HepG2 (cell line): ENCODE measurements at regions not wholly inside any gene's neighbourhood (a gene's known extent, or its start where the extent isn't known, plus 50 kb on each side); places are given as distances from the start of the nearest gene placed in this dataset.

ENCODE experiments used
- ATAC-seq: fragments of 200-7000 bp; cut with Tn5 transposase; 3 replicates; pipeline ENCODE4 v1.9.1; 2020; ENCODE audit warnings: mild to moderate bottlenecking, moderate library complexity
- BruUV-seq: library from RNA; stranded (reverse); fragments of 400-500 nt; replicated peaks from 2 replicates; lab custom pipeline; 2021; lab: Mats Ljungman, UMichigan
- CTCF ChIA-PET: fragments of 300-600 bp; formaldehyde crosslinking; extraction: SDS; loops from one replicate; lab custom pipeline; 2021; ENCODE audit warnings: low total read pairs, inconsistent platforms, low intra/inter-chr PET ratio; lab: Yijun Ruan, JAX
- POLR2A ChIA-PET: fragments of 350-600 bp; sonication (Branson Sonifier 250); formaldehyde crosslinking; loops from one replicate; lab custom pipeline; 2020; ENCODE audit warnings: antibody characterized with exemption, inconsistent platforms; lab: Yijun Ruan, JAX
- DNase-seq: peaks from one replicate; pipeline ENCODE4 v3.0.0-alpha.2; 2015; ENCODE audit warnings: low spot score
- FAIRE-seq: peaks from 3 replicates; lab custom pipeline; 2011; peaks lifted over from hg19 to GRCh38; lab: Jason Lieb, UNC
- H2AFZ ChIP-seq: one replicate; pipeline ENCODE4 v1.6.1; 2011; ENCODE audit warnings: low read length, inconsistent platforms
- H3K27ac ChIP-seq: fragments of 300-600 bp; 3 replicates; pipeline ENCODE4 v1.8.0; 2011; ENCODE audit warnings: mixed run types, mild to moderate bottlenecking, mixed read lengths, low read length, inconsistent platforms; ENCODE audit not compliant: insufficient read depth; ENCODE audit errors: extremely low read length
- H3K27me3 ChIP-seq, 2 experiments: fragments of 200-600 bp in 1 of 2; 2 replicates in 1 of 2; 3 replicates in 1 of 2; pipeline versions ENCODE4 v1.6.0 to v1.8.0; 2011; ENCODE audit warnings: low read length in 2 of 2, mild to moderate bottlenecking in 2 of 2, moderate library complexity in 2 of 2, inconsistent platforms in 1 of 2; ENCODE audit not compliant: insufficient read depth in 2 of 2, control insufficient read depth in 1 of 2
- H3K36me3 ChIP-seq, 2 experiments: fragments of 200-600 bp in 1 of 2; replicated peaks in 1 of 2; 2 replicates in 1 of 2; 3 replicates in 1 of 2; pipeline versions ENCODE4 v1.5.1 to v1.8.0; 2011; ENCODE audit warnings: low read length in 2 of 2, inconsistent platforms in 1 of 2; ENCODE audit not compliant: insufficient read depth in 2 of 2, control insufficient read depth in 1 of 2
- H3K4me1 ChIP-seq: 2 replicates; pipeline ENCODE4 v1.5.1; 2012; ENCODE audit warnings: low read length, inconsistent platforms; ENCODE audit not compliant: insufficient read depth
- H3K4me2 ChIP-seq: 2 replicates; pipeline ENCODE4 v1.6.0; 2011; ENCODE audit warnings: low read depth, low read length, inconsistent platforms
- H3K4me3 ChIP-seq, 3 experiments: fragments of 200-600 bp in 1 of 3; sonication (generic), shearing (Covaris generic) in 1 of 3; replicated peaks in 1 of 3; 2 replicates each; pipeline ENCODE4 v1.5.1; 2011 to 2016; ENCODE audit warnings: low read length in 3 of 3, inconsistent platforms in 2 of 3, low read depth in 2 of 3, mild to moderate bottlenecking in 2 of 3, control low read depth in 1 of 3, mixed read lengths in 1 of 3; ENCODE audit not compliant: insufficient read depth in 1 of 3
- H3K79me2 ChIP-seq: one replicate; pipeline ENCODE4 v1.6.1; 2011; ENCODE audit warnings: low read length, inconsistent platforms; ENCODE audit not compliant: insufficient read depth
- H3K9ac ChIP-seq: 2 replicates; pipeline ENCODE4 v1.6.0; 2011; ENCODE audit warnings: mild to moderate bottlenecking, low read depth, low read length, inconsistent platforms; ENCODE audit not compliant: insufficient read depth
- H3K9me3 ChIP-seq: 2 replicates; pipeline ENCODE4 v1.5.1; 2012; ENCODE audit warnings: mild to moderate bottlenecking, low read length
- H4K20me1 ChIP-seq: 2 replicates; pipeline ENCODE4 v1.6.0; 2011; ENCODE audit warnings: inconsistent platforms, mild to moderate bottlenecking, low read length, moderate library complexity; ENCODE audit not compliant: insufficient read depth
- FOXK2 ChIP-seq: fragments of 450-650 bp; IDR thresholded peaks from 2 replicates; pipeline ENCODE4 v1.6.1; 2016
- ISX ChIP-seq: sonication (generic); formaldehyde crosslinking; conservative IDR thresholded peaks from 2 replicates; pipeline ENCODE4 v1.5.0; 2020; ENCODE audit warnings: missing genetic modification reagents
- SMYD3 ChIP-seq: sonication (generic); formaldehyde crosslinking; IDR thresholded peaks from 2 replicates; pipeline ENCODE4 v1.8.1; 2023; ENCODE audit warnings: mild to moderate bottlenecking, missing genetic modification reagents
- TOE1 ChIP-seq: sonication (generic); formaldehyde crosslinking; IDR thresholded peaks from 2 replicates; pipeline ENCODE4 v1.4.0; 2020; ENCODE audit warnings: mild to moderate bottlenecking, missing genetic modification reagents
- ZNF160 ChIP-seq: sonication (generic); formaldehyde crosslinking; IDR thresholded peaks from 2 replicates; pipeline ENCODE4 v1.8.0; 2022; ENCODE audit warnings: mild to moderate bottlenecking, inconsistent platforms, missing genetic modification reagents
- ZNF460 ChIP-seq: sonication (generic); formaldehyde crosslinking; IDR thresholded peaks from 2 replicates; pipeline ENCODE4 v1.5.1; 2020; ENCODE audit warnings: missing genetic modification reagents, mild to moderate bottlenecking, borderline replicate concordance
- WGBS: methylation state at CpG from one replicate; pipeline ENCODE4 v1.1.6; 2017; ENCODE audit warnings: low lambda C conversion rate; 5-methylcytosine and 5-hydroxymethylcytosine counted together
- in situ Hi-C: cut with HindIII; loops from 2 replicates; pipeline ENCODE4 v1.10.0; 2017; ENCODE audit warnings: low pct_unique_long_range_greater_than_20kb; ENCODE audit not compliant: extremely low pct_ligation_motif_present
- intact Hi-C: fragments of 100-400 bp; cut with micrococcal nuclease; formaldehyde crosslinking; loops from one replicate; pipeline ENCODE4 v1.10.0; 2022; ENCODE audit not compliant: unreplicated experiment
- TF ChIP-seq, protein P1 (sequence below): IDR thresholded peaks from 2 replicates; pipeline ENCODE4 v1.6.1; 2016; ENCODE audit warnings: missing compliant biosample characterization, missing genetic modification reagents, borderline replicate concordance
- TF ChIP-seq, protein P2 (sequence below): sonication (generic); formaldehyde crosslinking; IDR thresholded peaks from one replicate; pipeline ENCODE4 v1.5.1; 2020; ENCODE audit warnings: mild to moderate bottlenecking, missing genetic modification reagents; ENCODE audit errors: not compliant biosample characterization
- TF ChIP-seq, protein P3 (sequence below): sonication (generic); formaldehyde crosslinking; IDR thresholded peaks from 2 replicates; pipeline ENCODE4 v1.5.1; 2020; ENCODE audit warnings: missing genetic modification reagents, mild to moderate bottlenecking, borderline replicate concordance
- TF ChIP-seq, protein P4 (sequence below): sonication (generic); formaldehyde crosslinking; IDR thresholded peaks from 2 replicates; pipeline ENCODE4 v1.8.0; 2023; ENCODE audit warnings: mild to moderate bottlenecking, missing genetic modification reagents
- TF ChIP-seq, protein P5 (sequence below): sonication (generic); formaldehyde crosslinking; IDR thresholded peaks from 2 replicates; pipeline ENCODE4 v1.5.0; 2020; ENCODE audit warnings: mild to moderate bottlenecking, missing genetic modification reagents

DNA sequence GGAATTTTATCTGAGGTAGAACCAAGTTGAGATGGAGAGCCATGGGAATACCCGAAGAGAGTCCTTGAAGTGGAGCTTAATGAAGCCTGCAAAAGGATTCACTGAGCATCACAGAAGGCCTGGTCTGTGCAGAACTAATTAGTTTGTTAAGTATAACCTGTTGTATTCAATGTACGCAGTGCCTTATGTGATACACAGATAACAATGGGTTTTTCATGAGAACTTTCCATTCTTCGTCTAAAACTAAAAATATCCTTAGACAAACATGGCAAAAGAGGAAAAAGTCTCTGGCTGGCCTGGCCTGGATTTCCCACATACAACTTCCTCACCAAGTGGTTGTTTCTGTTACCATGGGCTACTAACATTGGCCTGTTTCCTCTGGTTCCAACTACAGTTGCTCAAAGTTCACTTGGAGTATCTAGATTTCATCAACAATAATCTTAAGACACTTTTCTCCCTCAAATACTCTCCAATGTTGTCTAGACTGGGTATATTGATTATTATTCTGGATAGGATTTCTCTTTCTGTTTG is 237.6 kb upstream of the ZNF462 start:
- Histone ChIP-seq H3K9me3 (no peaks in the 10 kb centered on the region), H4K20me1 (no peaks in the 10 kb centered on the region), H3K27me3 (no peaks in the 10 kb centered on the region; a peak in 1 of 5 replicates), H3K36me3 (no peaks in the 10 kb centered on the region), H3K4me1 (no peaks in the 10 kb centered on the region), H3K27ac (no peak overlapping the region), H2AFZ (no peak overlapping the region), H3K4me2 (no peak overlapping the region), H3K9ac (no peak overlapping the region), H3K4me3 (no peak overlapping the region), H3K79me2 (no peaks in the 10 kb centered on the region)
- intact Hi-C loops = no loop called here
- in situ Hi-C loops = no loop called here
- ChIA-PET POLR2A (no interaction called here), CTCF (no interaction called here)
- BruUV-seq = no TSS peak
- ATAC-seq (no peak), FAIRE-seq (no peak), DNase-seq (no peak)
- whole genome bisulfite sequencing = 36% methylated on average over 2 of the region's 3 CpGs
- TF ChIP-seq, protein P1, sequence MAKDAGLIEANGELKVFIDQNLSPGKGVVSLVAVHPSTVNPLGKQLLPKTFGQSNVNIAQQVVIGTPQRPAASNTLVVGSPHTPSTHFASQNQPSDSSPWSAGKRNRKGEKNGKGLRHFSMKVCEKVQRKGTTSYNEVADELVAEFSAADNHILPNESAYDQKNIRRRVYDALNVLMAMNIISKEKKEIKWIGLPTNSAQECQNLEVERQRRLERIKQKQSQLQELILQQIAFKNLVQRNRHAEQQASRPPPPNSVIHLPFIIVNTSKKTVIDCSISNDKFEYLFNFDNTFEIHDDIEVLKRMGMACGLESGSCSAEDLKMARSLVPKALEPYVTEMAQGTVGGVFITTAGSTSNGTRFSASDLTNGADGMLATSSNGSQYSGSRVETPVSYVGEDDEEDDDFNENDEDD (CRISPR knock-in tag) = no peak
- TF ChIP-seq FOXK2 = no peak
- no peak for TF ChIP-seq ISX
- TF ChIP-seq, protein P2, sequence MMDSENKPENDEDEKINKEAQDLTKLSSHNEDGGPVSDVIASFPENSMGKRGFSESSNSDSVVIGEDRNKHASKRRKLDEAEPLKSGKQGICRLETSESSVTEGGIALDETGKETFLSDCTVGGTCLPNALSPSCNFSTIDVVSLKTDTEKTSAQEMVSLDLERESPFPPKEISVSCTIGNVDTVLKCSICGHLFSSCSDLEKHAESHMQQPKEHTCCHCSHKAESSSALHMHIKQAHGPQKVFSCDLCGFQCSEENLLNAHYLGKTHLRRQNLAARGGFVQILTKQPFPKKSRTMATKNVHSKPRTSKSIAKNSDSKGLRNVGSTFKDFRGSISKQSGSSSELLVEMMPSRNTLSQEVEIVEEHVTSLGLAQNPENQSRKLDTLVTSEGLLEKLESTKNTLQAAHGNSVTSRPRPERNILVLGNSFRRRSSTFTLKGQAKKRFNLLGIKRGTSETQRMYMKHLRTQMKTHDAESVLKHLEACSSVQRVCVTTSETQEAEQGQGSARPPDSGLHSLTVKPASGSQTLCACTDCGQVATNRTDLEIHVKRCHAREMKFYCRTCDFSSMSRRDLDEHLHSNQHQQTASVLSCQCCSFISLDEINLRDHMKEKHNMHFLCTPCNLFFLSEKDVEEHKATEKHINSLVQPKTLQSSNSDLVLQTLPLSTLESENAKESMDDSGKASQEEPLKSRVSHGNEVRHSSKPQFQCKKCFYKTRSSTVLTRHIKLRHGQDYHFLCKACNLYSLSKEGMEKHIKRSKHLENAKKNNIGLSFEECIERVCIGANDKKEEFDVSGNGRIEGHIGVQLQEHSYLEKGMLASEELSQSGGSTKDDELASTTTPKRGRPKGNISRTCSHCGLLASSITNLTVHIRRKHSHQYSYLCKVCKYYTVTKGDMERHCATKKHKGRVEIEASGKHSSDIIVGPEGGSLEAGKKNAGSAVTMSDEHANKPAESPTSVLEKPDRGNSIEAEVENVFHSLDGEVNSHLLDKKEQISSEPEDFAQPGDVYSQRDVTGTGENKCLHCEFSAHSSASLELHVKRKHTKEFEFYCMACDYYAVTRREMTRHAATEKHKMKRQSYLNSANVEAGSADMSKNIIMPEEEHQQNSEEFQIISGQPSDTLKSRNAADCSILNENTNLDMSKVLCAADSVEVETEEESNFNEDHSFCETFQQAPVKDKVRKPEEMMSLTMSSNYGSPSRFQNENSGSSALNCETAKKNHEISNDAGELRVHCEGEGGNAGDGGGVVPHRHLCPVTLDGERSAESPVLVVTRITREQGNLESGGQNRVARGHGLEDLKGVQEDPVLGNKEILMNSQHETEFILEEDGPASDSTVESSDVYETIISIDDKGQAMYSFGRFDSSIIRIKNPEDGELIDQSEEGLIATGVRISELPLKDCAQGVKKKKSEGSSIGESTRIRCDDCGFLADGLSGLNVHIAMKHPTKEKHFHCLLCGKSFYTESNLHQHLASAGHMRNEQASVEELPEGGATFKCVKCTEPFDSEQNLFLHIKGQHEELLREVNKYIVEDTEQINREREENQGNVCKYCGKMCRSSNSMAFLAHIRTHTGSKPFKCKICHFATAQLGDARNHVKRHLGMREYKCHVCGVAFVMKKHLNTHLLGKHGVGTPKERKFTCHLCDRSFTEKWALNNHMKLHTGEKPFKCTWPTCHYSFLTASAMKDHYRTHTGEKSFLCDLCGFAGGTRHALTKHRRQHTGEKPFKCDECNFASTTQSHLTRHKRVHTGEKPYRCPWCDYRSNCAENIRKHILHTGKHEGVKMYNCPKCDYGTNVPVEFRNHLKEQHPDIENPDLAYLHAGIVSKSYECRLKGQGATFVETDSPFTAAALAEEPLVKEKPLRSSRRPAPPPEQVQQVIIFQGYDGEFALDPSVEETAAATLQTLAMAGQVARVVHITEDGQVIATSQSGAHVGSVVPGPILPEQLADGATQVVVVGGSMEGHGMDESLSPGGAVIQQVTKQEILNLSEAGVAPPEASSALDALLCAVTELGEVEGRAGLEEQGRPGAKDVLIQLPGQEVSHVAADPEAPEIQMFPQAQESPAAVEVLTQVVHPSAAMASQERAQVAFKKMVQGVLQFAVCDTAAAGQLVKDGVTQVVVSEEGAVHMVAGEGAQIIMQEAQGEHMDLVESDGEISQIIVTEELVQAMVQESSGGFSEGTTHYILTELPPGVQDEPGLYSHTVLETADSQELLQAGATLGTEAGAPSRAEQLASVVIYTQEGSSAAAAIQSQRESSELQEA (CRISPR knock-in tag) = no peak
- no peak for TF ChIP-seq SMYD3 (CRISPR knock-in tag)
- TF ChIP-seq ZNF160 = no peak
- TF ChIP-seq, protein P3, sequence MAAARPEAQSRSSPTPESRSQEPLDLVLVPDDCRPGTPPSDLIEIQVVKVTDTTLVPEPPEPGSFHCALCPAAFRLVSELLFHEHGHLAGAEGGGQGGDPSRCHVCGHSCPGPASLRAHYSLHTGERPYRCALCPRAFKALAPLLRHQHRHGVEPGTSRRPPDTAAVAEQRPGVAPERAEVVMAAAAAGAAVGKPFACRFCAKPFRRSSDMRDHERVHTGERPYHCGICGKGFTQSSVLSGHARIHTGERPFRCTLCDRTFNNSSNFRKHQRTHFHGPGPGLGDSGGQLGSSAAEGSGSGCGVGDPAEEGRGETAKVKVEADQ (CRISPR knock-in tag) = no peak
- TF ChIP-seq, protein P4, sequence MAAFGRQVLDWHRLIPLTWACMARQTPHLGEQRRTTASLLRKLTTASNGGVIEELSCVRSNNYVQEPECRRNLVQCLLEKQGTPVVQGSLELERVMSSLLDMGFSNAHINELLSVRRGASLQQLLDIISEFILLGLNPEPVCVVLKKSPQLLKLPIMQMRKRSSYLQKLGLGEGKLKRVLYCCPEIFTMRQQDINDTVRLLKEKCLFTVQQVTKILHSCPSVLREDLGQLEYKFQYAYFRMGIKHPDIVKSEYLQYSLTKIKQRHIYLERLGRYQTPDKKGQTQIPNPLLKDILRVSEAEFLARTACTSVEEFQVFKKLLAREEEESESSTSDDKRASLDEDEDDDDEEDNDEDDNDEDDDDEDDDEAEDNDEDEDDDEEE (CRISPR knock-in tag) = no peak
- TF ChIP-seq, protein P5, sequence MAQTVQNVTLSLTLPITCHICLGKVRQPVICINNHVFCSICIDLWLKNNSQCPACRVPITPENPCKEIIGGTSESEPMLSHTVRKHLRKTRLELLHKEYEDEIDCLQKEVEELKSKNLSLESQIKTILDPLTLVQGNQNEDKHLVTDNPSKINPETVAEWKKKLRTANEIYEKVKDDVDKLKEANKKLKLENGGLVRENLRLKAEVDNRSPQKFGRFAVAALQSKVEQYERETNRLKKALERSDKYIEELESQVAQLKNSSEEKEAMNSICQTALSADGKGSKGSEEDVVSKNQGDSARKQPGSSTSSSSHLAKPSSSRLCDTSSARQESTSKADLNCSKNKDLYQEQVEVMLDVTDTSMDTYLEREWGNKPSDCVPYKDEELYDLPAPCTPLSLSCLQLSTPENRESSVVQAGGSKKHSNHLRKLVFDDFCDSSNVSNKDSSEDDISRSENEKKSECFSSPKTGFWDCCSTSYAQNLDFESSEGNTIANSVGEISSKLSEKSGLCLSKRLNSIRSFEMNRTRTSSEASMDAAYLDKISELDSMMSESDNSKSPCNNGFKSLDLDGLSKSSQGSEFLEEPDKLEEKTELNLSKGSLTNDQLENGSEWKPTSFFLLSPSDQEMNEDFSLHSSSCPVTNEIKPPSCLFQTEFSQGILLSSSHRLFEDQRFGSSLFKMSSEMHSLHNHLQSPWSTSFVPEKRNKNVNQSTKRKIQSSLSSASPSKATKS (CRISPR knock-in tag) = no peak
- TF ChIP-seq ZNF460 (CRISPR knock-in tag) = no peak
- TF ChIP-seq TOE1 (CRISPR knock-in tag) = no peak
